HT-29 (cell line): ENCODE measurements at regions not wholly inside any gene's neighbourhood (a gene's known extent, or its start where the extent isn't known, plus 50 kb on each side); places are given as distances from the start of the nearest gene placed in this dataset.
A peak's percentile ranks its signal among the peaks of the same experiment; 100 is the strongest.

Source experiments
- DNase-seq: peaks from one replicate; pipeline ENCODE4 v3.0.0-alpha.2; 2015; ENCODE audit warnings: low spot score

- no peak for DNase-seq
Measured at GRCh38 chr6:15077961-15078360, 167.9 kb upstream of the JARID2 start.

- DNase-seq = no peak
Measured at GRCh38 chr6:15079288-15079817, 166.5 kb upstream of the JARID2 start.

GRCh38 chr6:15080895-15081294 is 165.0 kb upstream of the JARID2 start:
- DNase-seq = no peak

- DNase-seq = no peak
Measured at GRCh38 chr6:15081447-15081846, 164.4 kb upstream of the JARID2 start.

- no peak for DNase-seq
Measured at GRCh38 chr6:15082708-15083107, 163.2 kb upstream of the JARID2 start.

GRCh38 chr6:15086348-15087158 is 159.3 kb upstream of the JARID2 start:
- DNase-seq = peak; percentile 32

- no peak for DNase-seq
Measured at GRCh38 chr6:15087186-15087589, 158.7 kb upstream of the JARID2 start.

GRCh38 chr6:15088904-15089568 is 156.8 kb upstream of the JARID2 start:
- DNase-seq = no peak

- DNase-seq = peak; percentile 52
Measured at GRCh38 chr6:15089569-15090144, 156.2 kb upstream of the JARID2 start.

GRCh38 chr6:15090145-15090579 is 155.7 kb upstream of the JARID2 start:
- no peak for DNase-seq

GRCh38 chr6:15090745-15091384 is 155.0 kb upstream of the JARID2 start:
- no peak for DNase-seq

GRCh38 chr6:15096894-15097837 is 148.7 kb upstream of the JARID2 start:
- no peak for DNase-seq

GRCh38 chr6:15101130-15101529 is 144.7 kb upstream of the JARID2 start:
- no peak for DNase-seq

GRCh38 chr6:15102241-15102640 is 143.6 kb upstream of the JARID2 start:
- DNase-seq = no peak

GRCh38 chr6:15106958-15107643 is 138.8 kb upstream of the JARID2 start:
- DNase-seq = no peak

- DNase-seq = no peak
Measured at GRCh38 chr6:15107644-15108382, 138.1 kb upstream of the JARID2 start.

- DNase-seq = no peak
Measured at GRCh38 chr6:15108383-15108715, 137.5 kb upstream of the JARID2 start.

GRCh38 chr6:15109338-15110090 is 136.4 kb upstream of the JARID2 start:
- no peak for DNase-seq
